ENCODE measurements at regions not wholly inside any gene's neighbourhood (a gene's known extent, or its start where the extent isn't known, plus 50 kb on each side); places are given as distances from the start of the nearest gene placed in this dataset.

DNA sequence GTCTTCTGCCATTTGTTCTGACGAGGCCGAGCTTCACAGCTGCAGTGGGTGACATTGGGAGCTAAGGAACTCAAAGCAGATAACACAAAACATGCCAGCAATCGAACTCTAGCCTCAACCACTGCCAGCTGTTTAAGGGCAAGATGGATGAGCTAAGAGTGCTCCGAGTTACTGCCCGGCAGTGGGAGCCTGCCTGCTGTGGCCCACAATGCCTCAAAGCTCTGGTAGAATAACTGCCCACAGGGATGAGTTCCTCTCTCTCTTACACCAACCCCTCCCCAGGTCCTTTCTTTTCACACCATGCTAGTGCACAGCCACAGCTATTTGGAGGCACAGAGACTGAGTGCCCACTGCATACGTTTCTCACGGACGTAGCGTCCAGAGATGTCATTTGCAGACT is 330.5 kb downstream of the FGF9 start:
- no peak overlapping the region for H3K27ac Mint-ChIP-seq
- no peaks in the 10 kb centered on the region for H3K79me1 ChIP-seq (ENCODE audit: insufficient read depth, low read depth, low read length, poor library complexity, severe bottlenecking)
- no peak overlapping the region for H3K4me3 Mint-ChIP-seq
- H3K79me2 ChIP-seq (ENCODE audit: insufficient read depth, low read length) = no peaks in the 10 kb centered on the region
- H3K14ac ChIP-seq (ENCODE audit: insufficient read depth, low read length) = no peak overlapping the region
- H2BK20ac ChIP-seq (ENCODE audit: low read depth, low read length, poor library complexity, severe bottlenecking) = no peak overlapping the region
- no peak overlapping the region for H4K8ac ChIP-seq (replicated peaks; ENCODE audit: insufficient read length, low read depth, low read length)
- no peaks in the 10 kb centered on the region; a peak in 1 of 7 replicates for H3K36me3 Mint-ChIP-seq (ENCODE audit: insufficient read depth in 1 of 3, low read depth in 3 of 3)
- no peaks in the 10 kb centered on the region for H3K23me2 ChIP-seq (ENCODE audit: insufficient read length, low read depth, low read length, poor library complexity, severe bottlenecking)
- H4K5ac ChIP-seq (ENCODE audit: insufficient read length, low read depth, low read length) = no peak overlapping the region
- no peaks in the 10 kb centered on the region; a peak in 1 of 5 replicates for H3K9me3 Mint-ChIP-seq
- H3K4me2 ChIP-seq (ENCODE audit: insufficient read depth, insufficient read length, low read length) = no peak overlapping the region
- H3K27ac ChIP-seq (ENCODE audit: insufficient read length, low read depth, low read length) = no peak overlapping the region
- no peaks in the 10 kb centered on the region for H4K20me1 ChIP-seq (ENCODE audit: control insufficient read depth, insufficient read depth, insufficient read length)
- DNase-seq = no peak
- H3K4me1 ChIP-seq (ENCODE audit: insufficient read depth, low read length) = no peaks in the 10 kb centered on the region
- H3K4me1 Mint-ChIP-seq = no peaks in the 10 kb centered on the region
- no peak overlapping the region for H2BK5ac ChIP-seq (ENCODE audit: insufficient read length, low read length)
- no peak overlapping the region for H2BK12ac ChIP-seq (ENCODE audit: insufficient read length, low read depth, low read length)
- H2BK120ac ChIP-seq (ENCODE audit: low read depth, low read length, poor library complexity, severe bottlenecking) = no peak overlapping the region
- WGBS (ENCODE audit: extremely low coverage, insufficient read length, low lambda C conversion rate) = no CpG with 5 or more reads among the region's 9 CpGs
- H2AK5ac ChIP-seq (ENCODE audit: insufficient read length, low read length) = no peak overlapping the region
- no peaks in the 10 kb centered on the region; the same call in none of the 2 replicates for H3K27me3 Mint-ChIP-seq (ENCODE audit: low read depth)
- no peak overlapping the region for H3K23ac ChIP-seq (ENCODE audit: insufficient read length, low read depth, low read length)
- no peak overlapping the region for H4K91ac ChIP-seq (ENCODE audit: insufficient read length, low read depth, low read length)
- no peak overlapping the region for H3T11ph ChIP-seq (ENCODE audit: low read length)
- no peak overlapping the region for H2BK15ac ChIP-seq (ENCODE audit: low read depth, low read length)
- no peak overlapping the region for H3K4ac ChIP-seq (ENCODE audit: low read depth, low read length)
- no peak overlapping the region for H3K18ac ChIP-seq (ENCODE audit: insufficient read length, low read depth, low read length)
- no peaks in the 10 kb centered on the region for H3K27me3 ChIP-seq (ENCODE audit: insufficient read depth, low read length)
- no peak overlapping the region for H2AFZ ChIP-seq (ENCODE audit: low read length)
- H3K9me3 ChIP-seq (ENCODE audit: control insufficient read depth, low read depth, low read length) = no peaks in the 10 kb centered on the region
- H3K56ac ChIP-seq (ENCODE audit: insufficient read length, low read depth, low read length) = no peak overlapping the region
- no peak overlapping the region for H3K9ac ChIP-seq (ENCODE audit: extremely low read depth, insufficient read length, low read length)
- TF ChIP-seq, protein P1, sequence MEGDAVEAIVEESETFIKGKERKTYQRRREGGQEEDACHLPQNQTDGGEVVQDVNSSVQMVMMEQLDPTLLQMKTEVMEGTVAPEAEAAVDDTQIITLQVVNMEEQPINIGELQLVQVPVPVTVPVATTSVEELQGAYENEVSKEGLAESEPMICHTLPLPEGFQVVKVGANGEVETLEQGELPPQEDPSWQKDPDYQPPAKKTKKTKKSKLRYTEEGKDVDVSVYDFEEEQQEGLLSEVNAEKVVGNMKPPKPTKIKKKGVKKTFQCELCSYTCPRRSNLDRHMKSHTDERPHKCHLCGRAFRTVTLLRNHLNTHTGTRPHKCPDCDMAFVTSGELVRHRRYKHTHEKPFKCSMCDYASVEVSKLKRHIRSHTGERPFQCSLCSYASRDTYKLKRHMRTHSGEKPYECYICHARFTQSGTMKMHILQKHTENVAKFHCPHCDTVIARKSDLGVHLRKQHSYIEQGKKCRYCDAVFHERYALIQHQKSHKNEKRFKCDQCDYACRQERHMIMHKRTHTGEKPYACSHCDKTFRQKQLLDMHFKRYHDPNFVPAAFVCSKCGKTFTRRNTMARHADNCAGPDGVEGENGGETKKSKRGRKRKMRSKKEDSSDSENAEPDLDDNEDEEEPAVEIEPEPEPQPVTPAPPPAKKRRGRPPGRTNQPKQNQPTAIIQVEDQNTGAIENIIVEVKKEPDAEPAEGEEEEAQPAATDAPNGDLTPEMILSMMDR (conservative IDR thresholded peaks at IDR 0.05) = no peak
